Tibial nerve (tissue), 4 donors: ENCODE measurements at regions not wholly inside any gene's neighbourhood (a gene's known extent, or its start where the extent isn't known, plus 50 kb on each side); places are given as distances from the start of the nearest gene placed in this dataset.

Experiments
- DNase-seq, 2 donors: peaks; one replicate each; pipeline ENCODE4 v3.0.0-alpha.2; 2019; ENCODE audit warnings: low spot score in 2 of 2
- H3K27ac ChIP-seq, 4 donors: fragments of 200-600 bp; sonication (generic) in 3 of 4; one replicate each; pipeline ENCODE4 v1.5.1; 2017 to 2019; ENCODE audit warnings: mild to moderate bottlenecking in 1 of 4
- H3K27me3 ChIP-seq, 2 donors: fragments of 200-600 bp; sonication (generic) in 1 of 2; one replicate each; pipeline versions ENCODE4 v1.5.1 to v1.6.0; 2017 to 2019
- H3K36me3 ChIP-seq, 3 donors: fragments of 200-600 bp; sonication (generic); one replicate each; pipeline ENCODE4 v1.5.1; 2018 to 2019
- H3K4me1 ChIP-seq, 4 donors: fragments of 200-600 bp; sonication (generic) in 3 of 4; one replicate each; pipeline ENCODE4 v1.5.1; 2017 to 2019
- H3K4me3 ChIP-seq, 4 donors: fragments of 200-600 bp; sonication (generic) in 3 of 4; one replicate each; pipeline ENCODE4 v1.5.1; 2017 to 2019; ENCODE audit warnings: mild to moderate bottlenecking in 1 of 4, moderate library complexity in 1 of 4
- H3K9me3 ChIP-seq, 4 donors: fragments of 200-600 bp; sonication (generic) in 3 of 4; one replicate each; pipeline ENCODE4 v1.5.1; 2017 to 2019
- EP300 ChIP-seq, 2 donors: sonication (generic); formaldehyde crosslinking; IDR thresholded peaks; one replicate each; pipeline ENCODE4 v1.6.1; 2017; ENCODE audit warnings: antibody characterized with exemption in 2 of 2, mild to moderate bottlenecking in 1 of 2
- POLR2A ChIP-seq, 2 donors: fragments of 450-650 bp; IDR thresholded peaks; one replicate each; pipeline ENCODE4 v1.6.1; 2017; ENCODE audit warnings: antibody characterized with exemption in 2 of 2, mild to moderate bottlenecking in 2 of 2, moderate library complexity in 2 of 2
- WGBS, 2 donors: methylation state at CpG; one replicate each; pipeline ENCODE4 v1.1.5; 2018; 5-methylcytosine and 5-hydroxymethylcytosine counted together
- TF ChIP-seq, protein P1 (sequence below), 5 experiments: fragments of 200-600 bp in 3 of 5; fragments of 450-650 bp in 2 of 5; sonication (generic) in 3 of 5; IDR thresholded peaks; one replicate each; pipeline ENCODE4 v1.5.1; 2016 to 2019; ENCODE audit warnings: antibody characterized with exemption in 5 of 5, mild to moderate bottlenecking in 3 of 5, moderate library complexity in 2 of 5

- no peaks in the 10 kb centered on the region for H3K9me3 ChIP-seq
- H3K27ac ChIP-seq, result no peak overlapping the region
- no peak for TF ChIP-seq EP300 (IDR thresholded peaks at IDR 0.05)
- TF ChIP-seq, protein P1, sequence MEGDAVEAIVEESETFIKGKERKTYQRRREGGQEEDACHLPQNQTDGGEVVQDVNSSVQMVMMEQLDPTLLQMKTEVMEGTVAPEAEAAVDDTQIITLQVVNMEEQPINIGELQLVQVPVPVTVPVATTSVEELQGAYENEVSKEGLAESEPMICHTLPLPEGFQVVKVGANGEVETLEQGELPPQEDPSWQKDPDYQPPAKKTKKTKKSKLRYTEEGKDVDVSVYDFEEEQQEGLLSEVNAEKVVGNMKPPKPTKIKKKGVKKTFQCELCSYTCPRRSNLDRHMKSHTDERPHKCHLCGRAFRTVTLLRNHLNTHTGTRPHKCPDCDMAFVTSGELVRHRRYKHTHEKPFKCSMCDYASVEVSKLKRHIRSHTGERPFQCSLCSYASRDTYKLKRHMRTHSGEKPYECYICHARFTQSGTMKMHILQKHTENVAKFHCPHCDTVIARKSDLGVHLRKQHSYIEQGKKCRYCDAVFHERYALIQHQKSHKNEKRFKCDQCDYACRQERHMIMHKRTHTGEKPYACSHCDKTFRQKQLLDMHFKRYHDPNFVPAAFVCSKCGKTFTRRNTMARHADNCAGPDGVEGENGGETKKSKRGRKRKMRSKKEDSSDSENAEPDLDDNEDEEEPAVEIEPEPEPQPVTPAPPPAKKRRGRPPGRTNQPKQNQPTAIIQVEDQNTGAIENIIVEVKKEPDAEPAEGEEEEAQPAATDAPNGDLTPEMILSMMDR (IDR thresholded peaks at IDR 0.05), result no peak
- no peak for TF ChIP-seq POLR2A (IDR thresholded peaks at IDR 0.05)
- no peak overlapping the region for H3K4me3 ChIP-seq
- no peaks in the 10 kb centered on the region for H3K27me3 ChIP-seq
- H3K4me1 ChIP-seq, result no peaks in the 10 kb centered on the region
- 91 to 100% methylated on average over 1 of the region's 1 CpG for WGBS, 2 donors
- no peaks in the 10 kb centered on the region for H3K36me3 ChIP-seq
- no peak for DNase-seq
These were observed 600.8 kb upstream of the ARRDC3 start for GRCh38 chr5:91983869-91984268.

DNA sequence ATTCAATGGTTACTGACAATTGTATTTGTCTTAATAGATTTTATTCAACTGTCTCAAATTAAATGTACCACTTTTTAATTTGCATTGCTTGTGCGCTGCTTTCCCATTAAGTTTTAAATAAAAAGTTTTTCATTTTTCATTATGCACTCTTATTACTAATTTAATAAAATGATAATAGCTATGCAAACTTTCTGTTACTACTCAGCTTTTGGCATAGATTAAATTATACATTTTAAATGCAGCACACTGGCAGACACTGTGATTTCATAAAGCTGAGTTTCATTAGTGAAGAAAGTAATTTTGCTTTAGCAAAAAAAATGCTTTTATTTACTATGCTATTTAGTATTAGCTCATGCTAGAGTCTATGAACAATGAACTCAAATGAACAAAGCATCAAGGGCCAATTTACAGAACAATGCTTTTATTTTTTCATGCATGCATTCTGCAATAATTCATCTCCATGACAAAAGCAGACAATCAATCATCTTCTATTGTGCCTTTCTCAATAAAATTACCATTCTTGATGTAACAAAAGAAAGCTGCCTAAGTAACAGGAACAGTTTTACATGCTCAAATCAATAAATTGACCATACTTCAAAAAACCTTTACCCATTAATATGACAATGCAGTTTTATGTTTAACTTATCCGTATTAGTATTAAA, 595.2 kb upstream of the ARRDC3 start:
- DNase-seq, result no peak
- H3K4me1 ChIP-seq, result no peaks in the 10 kb centered on the region
- H3K36me3 ChIP-seq, result no peaks in the 10 kb centered on the region
- no peaks in the 10 kb centered on the region for H3K9me3 ChIP-seq
- 69 to 80% methylated on average over 2 of the region's 2 CpGs for WGBS, 2 donors
- H3K27ac ChIP-seq, result no peak overlapping the region
- no peaks in the 10 kb centered on the region for H3K27me3 ChIP-seq
- TF ChIP-seq, protein P1 (IDR thresholded peaks at IDR 0.05), result no peak
- TF ChIP-seq EP300 (IDR thresholded peaks at IDR 0.05), result no peak
- TF ChIP-seq POLR2A (IDR thresholded peaks at IDR 0.05), result no peak
- H3K4me3 ChIP-seq, result no peak overlapping the region

DNA sequence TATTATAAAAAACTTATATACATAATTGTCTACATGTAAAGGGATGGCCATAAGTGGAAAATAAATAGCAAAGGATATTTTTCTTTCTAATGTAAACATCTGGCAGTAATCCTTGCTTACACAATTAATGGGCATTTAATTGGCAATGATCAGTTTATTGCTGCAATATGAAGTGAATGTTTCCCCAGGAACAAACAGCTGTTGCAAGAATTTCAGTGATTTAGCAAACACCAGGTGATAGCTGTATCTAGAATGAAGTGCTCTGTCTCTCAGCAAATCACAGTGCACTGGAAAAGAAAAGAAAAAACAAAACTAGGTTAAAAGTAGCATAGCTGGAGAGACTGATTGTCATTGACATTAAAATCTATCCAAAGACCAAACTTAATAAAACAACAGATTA, 594.5 kb upstream of the ARRDC3 start:
- H3K27ac ChIP-seq, result no peak overlapping the region
- H3K4me3 ChIP-seq, result no peak overlapping the region
- TF ChIP-seq POLR2A (IDR thresholded peaks at IDR 0.05) (no peak), EP300 (IDR thresholded peaks at IDR 0.05) (no peak)
- TF ChIP-seq, protein P1 (IDR thresholded peaks at IDR 0.05), result no peak
- no peaks in the 10 kb centered on the region for H3K4me1 ChIP-seq
- H3K9me3 ChIP-seq, result no peaks in the 10 kb centered on the region
- H3K27me3 ChIP-seq, result no peaks in the 10 kb centered on the region
- no peaks in the 10 kb centered on the region for H3K36me3 ChIP-seq
- DNase-seq, result no peak

DNA sequence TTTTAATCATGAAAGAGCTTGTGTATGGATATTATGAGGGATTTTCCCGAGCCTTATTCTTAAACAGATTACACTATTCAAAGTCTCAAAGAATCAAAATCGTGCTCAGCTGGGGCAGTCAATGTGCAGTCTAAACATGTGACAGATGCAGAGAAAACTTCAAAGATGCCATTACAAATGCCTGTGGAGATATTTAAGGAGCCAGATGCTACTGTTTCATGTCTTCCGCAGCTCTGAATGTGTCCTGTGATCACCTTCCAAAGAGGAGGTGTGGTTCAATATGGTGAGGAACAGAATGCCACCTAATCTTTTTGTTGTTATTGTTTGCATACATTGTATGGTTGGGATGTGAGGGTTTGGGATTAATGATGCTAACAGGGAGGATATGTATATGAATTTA, 593.3 kb upstream of the ARRDC3 start:
- Histone ChIP-seq H3K27ac (no peak overlapping the region), H3K9me3 (no peaks in the 10 kb centered on the region), H3K36me3 (no peaks in the 10 kb centered on the region), H3K4me3 (no peak overlapping the region), H3K27me3 (no peaks in the 10 kb centered on the region), H3K4me1 (no peaks in the 10 kb centered on the region)
- DNase-seq, result no peak
- 45 to 47% methylated on average over 3 of the region's 3 CpGs for WGBS, 2 donors
- TF ChIP-seq, protein P1 (IDR thresholded peaks at IDR 0.05), result no peak
- TF ChIP-seq POLR2A (IDR thresholded peaks at IDR 0.05) (no peak), EP300 (IDR thresholded peaks at IDR 0.05) (no peak)

GRCh38 chr5:91963166-91963565, 580.0 kb upstream of the ARRDC3 start:
- no peaks in the 10 kb centered on the region for H3K36me3 ChIP-seq
- DNase-seq, result no peak
- H3K4me3 ChIP-seq, result no peak overlapping the region
- WGBS, 2 donors, result 93 to 94% methylated on average over 1 of the region's 1 CpG
- no peak overlapping the region for H3K27ac ChIP-seq
- TF ChIP-seq, protein P1 (IDR thresholded peaks at IDR 0.05), result no peak
- TF ChIP-seq POLR2A (IDR thresholded peaks at IDR 0.05), result no peak
- TF ChIP-seq EP300 (IDR thresholded peaks at IDR 0.05), result no peak
- no peaks in the 10 kb centered on the region for H3K4me1 ChIP-seq
- peaks cover 0 to 6% (median 0%) of the 10 kb centered on the region in 4 donors for H3K9me3 ChIP-seq
- H3K27me3 ChIP-seq, result no peaks in the 10 kb centered on the region
